AG04449 (cell line): ENCODE measurements at regions not wholly inside any gene's neighbourhood (a gene's known extent, or its start where the extent isn't known, plus 50 kb on each side); places are given as distances from the start of the nearest gene placed in this dataset.
"Not testable (repeated sequence)": the region's sequence is repeated elsewhere in the genome, so short reads cannot be mapped to it uniquely, and the experiment has no call there.

Experiments used
- CTCF ChIA-PET: fragments of 350-600 bp; formaldehyde crosslinking; extraction: SDS; loops from one replicate; lab custom pipeline; 2021; ENCODE audit warnings: antibody characterized with exemption; lab: Yijun Ruan, JAX
- POLR2A ChIA-PET: fragments of 400-600, 350-600 bp; formaldehyde crosslinking; extraction: SDS; loops from one replicate; lab custom pipeline; 2020; ENCODE audit warnings: antibody characterized with exemption, inconsistent platforms; lab: Yijun Ruan, JAX
- DNase-seq: peaks from one replicate; pipeline ENCODE4 v3.0.0-alpha.2; 2010; ENCODE audit warnings: low read depth, low spot score
- H3K4me3 ChIP-seq: 2 replicates; pipeline ENCODE4 v1.5.1; 2011; ENCODE audit warnings: low read depth, mild to moderate bottlenecking, control low read depth, low read length
- CTCF ChIP-seq: IDR thresholded peaks from one replicate; pipeline ENCODE4 v1.5.1; 2011; ENCODE audit warnings: mild to moderate bottlenecking, moderate library complexity, low read length, control low read depth, inconsistent platforms; ENCODE audit not compliant: insufficient read depth; ENCODE audit errors: missing control alignments

- no peak overlapping the region for H3K4me3 ChIP-seq
- TF ChIP-seq CTCF = no peak
- CTCF ChIA-PET = no interaction called here
- POLR2A ChIA-PET = no interaction called here
- DNase-seq = peak; percentile 37
These were observed 1094.8 kb downstream of the SUCLG1 start for GRCh38 chr2:83364264-83364663.

GRCh38 chr2:83363138-83363537 is 1095.9 kb downstream of the SUCLG1 start:
- CTCF ChIA-PET, DNase-seq, POLR2A ChIA-PET, H3K4me3 ChIP-seq: not testable (repeated sequence)

GRCh38 chr2:83359336-83359735 is 1099.7 kb downstream of the SUCLG1 start:
- DNase-seq = no peak
- CTCF ChIA-PET = no interaction called here
- no peak for TF ChIP-seq CTCF
- H3K4me3 ChIP-seq = no peak overlapping the region
- POLR2A ChIA-PET = no interaction called here

GRCh38 chr2:83342860-83343329 is 1116.2 kb downstream of the SUCLG1 start:
- no peak overlapping the region for H3K4me3 ChIP-seq
- ChIA-PET POLR2A (no interaction called here), CTCF (no interaction called here)
- DNase-seq = no peak
- no peak for TF ChIP-seq CTCF

GRCh38 chr2:83340424-83340823 is 1118.7 kb downstream of the SUCLG1 start:
- ChIA-PET CTCF (no interaction called here), POLR2A (no interaction called here)
- DNase-seq = no peak
- no peak overlapping the region for H3K4me3 ChIP-seq
- TF ChIP-seq CTCF = no peak

- POLR2A ChIA-PET, DNase-seq, CTCF ChIA-PET, H3K4me3 ChIP-seq: not testable (repeated sequence)
These were observed 1119.1 kb downstream of the SUCLG1 start for GRCh38 chr2:83339942-83340341.

- no peak for DNase-seq
- H3K4me3 ChIP-seq = no peak overlapping the region
- no peak for TF ChIP-seq CTCF
- ChIA-PET POLR2A (no interaction called here), CTCF (no interaction called here)
These were observed 1127.3 kb downstream of the SUCLG1 start for GRCh38 chr2:83331810-83332209.
